Activated naive CD8-positive, alpha-beta T cell treated with anti-CD3 and anti-CD28 coated beads for 36 hours (primary cell): ENCODE measurements at regions not wholly inside any gene's neighbourhood (a gene's known extent, or its start where the extent isn't known, plus 50 kb on each side); places are given as distances from the start of the nearest gene placed in this dataset.

Experiments used
- DNase-seq: peaks from one replicate; pipeline ENCODE4 v3.0.0; 2021
- H3K27ac Mint-ChIP-seq: one replicate; pipeline ENCODE4 v1.8.0; 2022; ENCODE audit warnings: mild to moderate bottlenecking, moderate library complexity, mixed read lengths
- H3K27me3 Mint-ChIP-seq: one replicate; pipeline ENCODE4 v1.8.0; 2022; ENCODE audit warnings: mild to moderate bottlenecking, mixed read lengths
- H3K36me3 Mint-ChIP-seq: one replicate; pipeline ENCODE4 v1.8.0; 2021; ENCODE audit warnings: mild to moderate bottlenecking, mixed read lengths
- H3K4me1 Mint-ChIP-seq: one replicate; pipeline ENCODE4 v1.8.0; 2021; ENCODE audit warnings: mixed read lengths
- H3K4me3 Mint-ChIP-seq: one replicate; pipeline ENCODE4 v1.8.0; 2022; ENCODE audit warnings: mild to moderate bottlenecking, moderate library complexity, mixed read lengths
- H3K9me3 Mint-ChIP-seq: one replicate; pipeline ENCODE4 v1.8.0; 2022; ENCODE audit warnings: mixed read lengths

- no peaks in the 10 kb centered on the region for H3K4me1 Mint-ChIP-seq
- H3K36me3 Mint-ChIP-seq, result no peaks in the 10 kb centered on the region
- H3K27ac Mint-ChIP-seq, result no peak overlapping the region
- no peak for DNase-seq
- peaks cover 38% of the 10 kb centered on the region for H3K27me3 Mint-ChIP-seq
- H3K4me3 Mint-ChIP-seq, result no peak overlapping the region
- no peaks in the 10 kb centered on the region for H3K9me3 Mint-ChIP-seq
Measured at GRCh38 chr1:209413062-209413461, 170.5 kb upstream of the CAMK1G start.

GRCh38 chr1:209414803-209415329 lies 168.6 kb upstream of the CAMK1G start:
- no peak overlapping the region for H3K4me3 Mint-ChIP-seq
- peaks cover 31% of the 10 kb centered on the region for H3K27me3 Mint-ChIP-seq
- H3K9me3 Mint-ChIP-seq, result no peaks in the 10 kb centered on the region
- no peak for DNase-seq
- no peaks in the 10 kb centered on the region for H3K36me3 Mint-ChIP-seq
- H3K27ac Mint-ChIP-seq, result no peak overlapping the region
- no peaks in the 10 kb centered on the region for H3K4me1 Mint-ChIP-seq

GRCh38 chr1:209416039-209416438 lies 167.5 kb upstream of the CAMK1G start:
- peaks cover 24% of the 10 kb centered on the region for H3K27me3 Mint-ChIP-seq

GRCh38 chr1:209416716-209417115 lies 166.8 kb upstream of the CAMK1G start:
- DNase-seq, result no peak
- no peak overlapping the region for H3K27ac Mint-ChIP-seq
- H3K4me1 Mint-ChIP-seq, result no peaks in the 10 kb centered on the region
- no peak overlapping the region for H3K4me3 Mint-ChIP-seq
- H3K36me3 Mint-ChIP-seq, result no peaks in the 10 kb centered on the region
- no peaks in the 10 kb centered on the region for H3K9me3 Mint-ChIP-seq
- H3K27me3 Mint-ChIP-seq, result peaks cover 24% of the 10 kb centered on the region

More at GRCh38 chr1:209416039-209416438, 167.5 kb upstream of the CAMK1G start:
- no peaks in the 10 kb centered on the region for H3K4me1 Mint-ChIP-seq
- no peak overlapping the region for H3K4me3 Mint-ChIP-seq
- H3K27ac Mint-ChIP-seq, result no peak overlapping the region
- H3K9me3 Mint-ChIP-seq, result no peaks in the 10 kb centered on the region
- no peak for DNase-seq
- no peaks in the 10 kb centered on the region for H3K36me3 Mint-ChIP-seq

- no peak overlapping the region for H3K4me3 Mint-ChIP-seq
- H3K36me3 Mint-ChIP-seq, result no peaks in the 10 kb centered on the region
- DNase-seq, result no peak
- no peak overlapping the region for H3K27ac Mint-ChIP-seq
- no peaks in the 10 kb centered on the region for H3K4me1 Mint-ChIP-seq
- H3K9me3 Mint-ChIP-seq, result no peaks in the 10 kb centered on the region
- peaks cover 19% of the 10 kb centered on the region for H3K27me3 Mint-ChIP-seq
Measured at GRCh38 chr1:209417761-209418160, 165.8 kb upstream of the CAMK1G start.

- no peaks in the 10 kb centered on the region for H3K9me3 Mint-ChIP-seq
Measured at GRCh38 chr1:209420276-209420675, 163.2 kb upstream of the CAMK1G start.

GRCh38 chr1:209421186-209421585 lies 162.3 kb upstream of the CAMK1G start:
- DNase-seq, result no peak
- peaks cover 6% of the 10 kb centered on the region for H3K27me3 Mint-ChIP-seq
- peaks cover 4% of the 10 kb centered on the region for H3K4me1 Mint-ChIP-seq
- H3K9me3 Mint-ChIP-seq, result no peaks in the 10 kb centered on the region
- no peak overlapping the region for H3K27ac Mint-ChIP-seq
- H3K4me3 Mint-ChIP-seq, result no peak overlapping the region
- no peaks in the 10 kb centered on the region for H3K36me3 Mint-ChIP-seq

More at GRCh38 chr1:209420276-209420675, 163.2 kb upstream of the CAMK1G start:
- Mint-ChIP-seq H3K27me3 (peaks cover 5% of the 10 kb centered on the region), H3K27ac (no peak overlapping the region), H3K4me1 (no peaks in the 10 kb centered on the region), H3K4me3 (no peak overlapping the region), H3K36me3 (no peaks in the 10 kb centered on the region)
- DNase-seq, result no peak

GRCh38 chr1:209421978-209422680 lies 161.4 kb upstream of the CAMK1G start:
- Mint-ChIP-seq H3K9me3 (no peaks in the 10 kb centered on the region), H3K27me3 (peaks cover 13% of the 10 kb centered on the region), H3K4me3 (no peak overlapping the region), H3K4me1 (peaks cover 4% of the 10 kb centered on the region), H3K27ac (no peak overlapping the region), H3K36me3 (no peaks in the 10 kb centered on the region)
- no peak for DNase-seq

- Mint-ChIP-seq H3K4me1 (peaks cover 4% of the 10 kb centered on the region), H3K27me3 (peaks cover 17% of the 10 kb centered on the region), H3K36me3 (no peaks in the 10 kb centered on the region), H3K27ac (no peak overlapping the region), H3K4me3 (no peak overlapping the region), H3K9me3 (no peaks in the 10 kb centered on the region)
- DNase-seq, result no peak
Measured at GRCh38 chr1:209425959-209426358, 157.6 kb upstream of the CAMK1G start.

- no peak for DNase-seq
- H3K4me3 Mint-ChIP-seq, result no peak overlapping the region
- H3K36me3 Mint-ChIP-seq, result no peaks in the 10 kb centered on the region
- peaks cover 4% of the 10 kb centered on the region for H3K4me1 Mint-ChIP-seq
- H3K9me3 Mint-ChIP-seq, result no peaks in the 10 kb centered on the region
- H3K27me3 Mint-ChIP-seq, result peaks cover 17% of the 10 kb centered on the region
- no peak overlapping the region for H3K27ac Mint-ChIP-seq
Measured at GRCh38 chr1:209427277-209427676, 156.2 kb upstream of the CAMK1G start.

- no peaks in the 10 kb centered on the region for H3K9me3 Mint-ChIP-seq
- peaks cover 17% of the 10 kb centered on the region for H3K27me3 Mint-ChIP-seq
- H3K36me3 Mint-ChIP-seq, result no peaks in the 10 kb centered on the region
- H3K4me3 Mint-ChIP-seq, result no peak overlapping the region
- no peak for DNase-seq
- no peak overlapping the region for H3K27ac Mint-ChIP-seq
- H3K4me1 Mint-ChIP-seq, result peaks cover 4% of the 10 kb centered on the region
Measured at GRCh38 chr1:209427811-209428210, 155.7 kb upstream of the CAMK1G start.

- Mint-ChIP-seq H3K4me1 (peaks cover 4% of the 10 kb centered on the region), H3K27me3 (peaks cover 15% of the 10 kb centered on the region), H3K27ac (no peak overlapping the region), H3K36me3 (no peaks in the 10 kb centered on the region), H3K4me3 (no peak overlapping the region), H3K9me3 (no peaks in the 10 kb centered on the region)
- no peak for DNase-seq
Measured at GRCh38 chr1:209428241-209428921, 155.1 kb upstream of the CAMK1G start.

- no peak for DNase-seq
- H3K9me3 Mint-ChIP-seq, result no peaks in the 10 kb centered on the region
- H3K4me1 Mint-ChIP-seq, result peaks cover 4% of the 10 kb centered on the region
- peaks cover 20% of the 10 kb centered on the region for H3K27me3 Mint-ChIP-seq
- no peak overlapping the region for H3K4me3 Mint-ChIP-seq
- H3K36me3 Mint-ChIP-seq, result no peaks in the 10 kb centered on the region
- no peak overlapping the region for H3K27ac Mint-ChIP-seq
Measured at GRCh38 chr1:209429611-209430010, 153.9 kb upstream of the CAMK1G start.

- H3K36me3 Mint-ChIP-seq, result no peaks in the 10 kb centered on the region
- H3K27me3 Mint-ChIP-seq, result peaks cover 23% of the 10 kb centered on the region
- no peak overlapping the region for H3K4me3 Mint-ChIP-seq
- no peak for DNase-seq
- no peak overlapping the region for H3K27ac Mint-ChIP-seq
- H3K9me3 Mint-ChIP-seq, result no peaks in the 10 kb centered on the region
- H3K4me1 Mint-ChIP-seq, result peaks cover 4% of the 10 kb centered on the region
Measured at GRCh38 chr1:209430107-209430506, 153.4 kb upstream of the CAMK1G start.

GRCh38 chr1:209430821-209431259 lies 152.7 kb upstream of the CAMK1G start:
- no peak overlapping the region for H3K27ac Mint-ChIP-seq
- no peaks in the 10 kb centered on the region for H3K36me3 Mint-ChIP-seq
- H3K27me3 Mint-ChIP-seq, result peaks cover 24% of the 10 kb centered on the region
- H3K9me3 Mint-ChIP-seq, result no peaks in the 10 kb centered on the region
- H3K4me3 Mint-ChIP-seq, result no peak overlapping the region
- DNase-seq, result no peak
- peaks cover 2% of the 10 kb centered on the region for H3K4me1 Mint-ChIP-seq

GRCh38 chr1:209431402-209431801 lies 152.1 kb upstream of the CAMK1G start:
- DNase-seq, result no peak
- Mint-ChIP-seq H3K9me3 (no peaks in the 10 kb centered on the region), H3K4me3 (no peak overlapping the region), H3K4me1 (no peaks in the 10 kb centered on the region), H3K27me3 (peaks cover 24% of the 10 kb centered on the region), H3K36me3 (no peaks in the 10 kb centered on the region), H3K27ac (no peak overlapping the region)
